ENCODE measurements at regions not wholly inside any gene's neighbourhood (a gene's known extent, or its start where the extent isn't known, plus 50 kb on each side); places are given as distances from the start of the nearest gene placed in this dataset.

GRCh38 chr4:4735136-4735750 lies 124.2 kb upstream of the MSX1 start:
- no peak for DNase-seq

- DNase-seq = no peak
These were observed 125.0 kb upstream of the MSX1 start for GRCh38 chr4:4734425-4734824.

- DNase-seq = no peak
These were observed 125.8 kb upstream of the MSX1 start for GRCh38 chr4:4733663-4734062.

- DNase-seq = no peak
These were observed 129.2 kb upstream of the MSX1 start for GRCh38 chr4:4730249-4730648.

- no peak for DNase-seq
These were observed 130.3 kb upstream of the MSX1 start for GRCh38 chr4:4729206-4729605.

GRCh38 chr4:4727536-4727935 lies 131.9 kb upstream of the MSX1 start:
- DNase-seq = no peak

- no peak for DNase-seq
These were observed 133.4 kb upstream of the MSX1 start for GRCh38 chr4:4726051-4726450.

GRCh38 chr4:4724321-4724720 lies 135.1 kb upstream of the MSX1 start:
- no peak for DNase-seq

GRCh38 chr4:4721636-4722035 lies 137.8 kb upstream of the MSX1 start:
- DNase-seq = no peak

GRCh38 chr4:4720646-4721045 lies 138.8 kb upstream of the MSX1 start:
- peak; percentile 45 for DNase-seq

GRCh38 chr4:4719436-4719835 lies 140.0 kb upstream of the MSX1 start:
- DNase-seq = no peak

- DNase-seq = no peak
These were observed 141.8 kb upstream of the MSX1 start for GRCh38 chr4:4717692-4718091.

GRCh38 chr4:4714331-4714730 lies 145.1 kb upstream of the MSX1 start:
- no peak for DNase-seq

- no peak for DNase-seq
These were observed 146.5 kb upstream of the MSX1 start for GRCh38 chr4:4712800-4713528.

- DNase-seq = no peak
These were observed 147.6 kb upstream of the MSX1 start for GRCh38 chr4:4711902-4712301.

GRCh38 chr4:4709736-4710135 lies 149.7 kb upstream of the MSX1 start:
- no peak for DNase-seq

GRCh38 chr4:4704267-4704666 lies 155.2 kb upstream of the MSX1 start:
- DNase-seq = no peak

- DNase-seq = no peak
These were observed 155.7 kb upstream of the STX18 start for GRCh38 chr4:4697584-4697983.

- no peak for DNase-seq
These were observed 154.7 kb upstream of the STX18 start for GRCh38 chr4:4696530-4696929.

GRCh38 chr4:4695497-4695896 lies 153.6 kb upstream of the STX18 start:
- no peak for DNase-seq

- DNase-seq = no peak
These were observed 153.0 kb upstream of the STX18 start for GRCh38 chr4:4694827-4695226.

GRCh38 chr4:4694296-4694772 lies 152.5 kb upstream of the STX18 start:
- no peak for DNase-seq

- no peak for DNase-seq
These were observed 152.0 kb upstream of the STX18 start for GRCh38 chr4:4693755-4694295.

- no peak for DNase-seq
These were observed 151.4 kb upstream of the STX18 start for GRCh38 chr4:4693258-4693657.

GRCh38 chr4:4690854-4691253 lies 149.0 kb upstream of the STX18 start:
- DNase-seq = no peak
